ENCODE measurements at regions not wholly inside any gene's neighbourhood (a gene's known extent, or its start where the extent isn't known, plus 50 kb on each side); places are given as distances from the start of the nearest gene placed in this dataset.

DNA sequence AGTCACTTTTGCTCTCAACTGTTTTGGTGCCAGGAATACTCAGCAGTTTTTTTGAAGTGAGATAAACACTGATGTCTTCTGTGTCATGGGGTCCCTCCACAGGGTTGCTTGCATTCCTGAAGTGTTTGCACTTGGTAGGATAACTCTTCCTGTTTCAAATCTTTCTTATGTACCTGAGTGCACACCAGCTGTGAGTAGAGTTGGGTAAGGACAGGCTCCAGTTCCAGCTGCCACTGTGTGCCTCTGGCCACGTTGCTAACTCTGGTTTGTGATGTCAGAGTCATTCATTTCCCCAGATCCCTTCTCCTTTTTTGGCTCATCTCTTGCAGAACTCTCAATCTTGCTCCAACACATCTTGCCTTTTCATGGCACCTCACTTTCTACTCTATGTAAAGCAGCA, 356.3 kb upstream of the B3GALT2 start:
- H3K27ac Mint-ChIP-seq, result no peak overlapping the region
- H3K4me3 Mint-ChIP-seq, result peak overlapping the region in 1 of 4 donors; percentile 5
- H3K4me1 Mint-ChIP-seq, result peaks cover 23 to 34% (median 27%) of the 10 kb centered on the region in 3 donors
- H3K9me3 Mint-ChIP-seq, result no peaks in the 10 kb centered on the region
- peaks cover 1% of the 10 kb centered on the region for H3K36me3 Mint-ChIP-seq
- H3K27me3 Mint-ChIP-seq, result peaks cover 1% of the 10 kb centered on the region

DNA sequence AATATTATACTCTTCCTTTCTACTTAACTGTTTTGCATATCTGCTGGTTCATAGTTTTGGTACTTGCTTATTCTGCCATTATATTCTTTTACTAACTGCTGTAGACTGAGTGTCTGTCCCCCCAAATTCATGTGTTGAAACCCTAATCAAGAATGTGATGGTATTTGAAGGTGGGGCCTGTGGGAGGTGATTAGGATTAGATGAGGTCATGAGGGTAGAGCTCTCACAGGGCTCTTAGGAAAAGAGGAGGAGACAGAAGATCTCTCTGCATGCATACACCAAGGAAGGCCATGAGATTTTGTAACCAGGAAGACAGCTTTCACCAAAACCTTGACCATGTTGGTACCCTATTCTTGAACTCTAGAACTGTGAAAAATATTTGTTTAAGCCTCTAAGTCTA, 354.1 kb upstream of the B3GALT2 start:
- peak overlapping the region; percentile 76 to 95 (median 88) for H3K4me3 Mint-ChIP-seq
- H3K27me3 Mint-ChIP-seq, result peaks cover under 1% of the 10 kb centered on the region
- peak overlapping the region; percentile 84 to 98 (median 92) for H3K27ac Mint-ChIP-seq
- peaks cover 30 to 38% (median 34%) of the 10 kb centered on the region in 3 donors for H3K4me1 Mint-ChIP-seq
- no peaks in the 10 kb centered on the region for H3K9me3 Mint-ChIP-seq
- peaks cover 1% of the 10 kb centered on the region for H3K36me3 Mint-ChIP-seq

DNA sequence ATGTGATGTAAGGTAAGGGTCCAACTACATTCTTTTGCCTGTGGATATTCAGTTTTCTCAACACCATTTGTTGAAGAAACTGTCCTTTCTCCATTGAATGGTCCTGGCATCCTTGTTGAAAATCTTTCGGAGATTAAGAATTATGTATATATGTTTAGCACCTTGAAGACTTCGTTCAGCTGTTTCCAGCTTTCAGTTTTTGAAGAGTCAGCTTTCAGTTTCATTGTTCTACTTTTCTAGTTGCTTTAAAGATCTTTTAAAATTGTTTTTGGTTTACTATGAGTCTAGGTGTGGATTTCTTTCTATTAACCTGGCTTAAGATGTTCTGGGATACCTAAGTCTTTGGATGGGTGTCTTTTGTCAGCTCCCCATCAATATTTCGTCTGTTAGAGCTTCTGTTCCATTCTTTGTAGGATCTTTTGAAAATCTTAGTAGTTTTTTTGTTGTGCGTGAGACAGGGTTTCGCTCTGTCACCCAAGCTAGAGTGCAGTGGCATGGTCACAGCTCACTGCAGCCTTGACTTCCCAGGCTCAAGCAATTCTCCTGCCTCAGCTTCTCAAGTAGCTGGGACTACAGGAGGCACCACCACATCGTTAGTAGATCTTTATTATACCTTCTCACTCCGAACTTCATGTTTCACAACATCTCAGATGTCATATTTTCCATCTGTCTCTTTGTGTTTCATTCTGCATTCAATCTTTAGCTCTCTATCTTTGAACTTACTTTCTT, 353.5 kb upstream of the B3GALT2 start:
- H3K4me1 Mint-ChIP-seq, result peaks cover 30 to 38% (median 34%) of the 10 kb centered on the region in 3 donors
- no peaks in the 10 kb centered on the region for H3K9me3 Mint-ChIP-seq
- H3K4me3 Mint-ChIP-seq, result peak overlapping the region; percentile 76 to 95 (median 88)
- peak overlapping the region; percentile 84 to 98 (median 92) for H3K27ac Mint-ChIP-seq
- no peaks in the 10 kb centered on the region for H3K27me3 Mint-ChIP-seq
- H3K36me3 Mint-ChIP-seq, result peaks cover 1% of the 10 kb centered on the region

DNA sequence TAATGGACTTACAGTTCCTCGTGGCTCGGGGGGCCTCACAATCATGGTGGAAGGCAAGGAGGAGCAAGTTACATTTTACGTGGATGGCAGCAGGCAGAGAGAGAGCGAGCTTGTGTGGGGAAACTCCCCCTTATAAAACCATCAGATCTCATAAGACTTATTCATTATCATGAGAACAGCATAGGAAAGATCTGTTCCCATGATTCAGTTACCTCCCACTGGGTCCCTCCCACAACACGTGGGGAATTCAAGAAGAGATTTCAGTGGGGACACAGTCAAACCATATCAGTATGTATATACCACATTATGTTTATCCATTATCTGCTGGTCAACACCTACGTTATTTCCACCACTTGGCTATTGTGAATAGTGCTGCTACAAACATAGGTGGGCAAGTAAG, 352.3 kb upstream of the B3GALT2 start:
- peak overlapping the region in 2 of 4 donors; percentile 2 to 30 for H3K4me3 Mint-ChIP-seq
- H3K27me3 Mint-ChIP-seq, result no peaks in the 10 kb centered on the region
- H3K4me1 Mint-ChIP-seq, result peaks cover 30 to 38% (median 34%) of the 10 kb centered on the region in 3 donors
- no peaks in the 10 kb centered on the region for H3K9me3 Mint-ChIP-seq
- H3K36me3 Mint-ChIP-seq, result peaks cover 1% of the 10 kb centered on the region
- peak overlapping the region in 1 of 3 donors; percentile 92 for H3K27ac Mint-ChIP-seq

DNA sequence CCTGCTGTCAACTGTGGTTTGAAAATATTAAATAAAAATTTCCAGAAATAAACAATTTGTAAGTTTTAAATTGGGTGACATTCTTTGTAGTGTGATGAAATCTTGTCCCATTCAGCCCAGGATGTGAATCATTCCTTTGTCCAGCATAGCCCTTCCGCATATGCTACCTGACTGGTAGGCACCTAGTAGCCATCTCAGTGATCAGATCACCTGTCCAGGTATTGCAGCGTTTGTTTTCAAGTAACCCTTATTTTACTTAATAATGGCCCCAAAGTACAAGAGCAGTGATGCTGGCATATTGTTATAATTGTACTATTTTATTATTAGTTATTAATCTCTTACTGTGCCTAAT, 351.6 kb upstream of the B3GALT2 start:
- Mint-ChIP-seq H3K36me3 (peaks cover 1% of the 10 kb centered on the region), H3K27me3 (no peaks in the 10 kb centered on the region), H3K27ac (peak overlapping the region; percentile 5 to 86 (median 34)), H3K4me3 (peak overlapping the region in 3 of 4 donors; percentile 7 to 74 (median 55)), H3K4me1 (peaks cover 30 to 38% (median 34%) of the 10 kb centered on the region in 3 donors), H3K9me3 (no peaks in the 10 kb centered on the region)

DNA sequence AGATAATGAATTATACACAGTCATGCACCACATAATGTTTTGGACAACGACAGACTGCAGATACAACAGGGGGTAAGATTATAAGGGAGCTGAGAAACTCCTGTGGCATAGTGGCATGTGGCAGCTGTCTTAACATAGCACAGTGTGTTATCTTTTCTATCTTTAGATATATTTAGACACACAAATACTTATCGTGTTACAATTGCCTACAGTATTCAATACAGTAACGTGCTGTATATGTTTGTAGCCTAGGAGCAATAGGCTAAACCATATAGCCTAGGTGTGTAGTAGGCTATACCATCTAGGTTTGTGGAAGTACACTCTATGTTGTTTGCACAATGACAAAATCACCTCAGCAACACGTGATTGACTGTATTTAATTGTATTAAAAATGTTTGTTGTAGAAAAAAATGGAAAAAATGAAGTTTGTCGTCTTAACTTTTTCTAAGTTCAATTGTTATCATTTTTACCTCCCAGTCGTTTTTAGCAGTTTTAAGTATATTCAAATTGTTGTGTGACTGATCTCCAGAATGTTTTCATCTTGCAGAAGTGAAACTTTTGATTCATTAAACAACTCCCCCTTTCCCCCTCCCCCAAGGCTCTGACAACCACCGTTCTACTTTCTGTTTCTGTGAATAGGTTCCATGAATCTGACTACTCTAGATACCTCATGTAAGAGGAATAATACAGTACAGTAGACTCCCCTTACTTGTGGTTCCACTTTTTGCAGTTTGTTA, 351.0 kb upstream of the B3GALT2 start:
- H3K4me1 Mint-ChIP-seq, result peaks cover 30 to 35% (median 34%) of the 10 kb centered on the region in 3 donors
- H3K36me3 Mint-ChIP-seq, result no peaks in the 10 kb centered on the region
- H3K27ac Mint-ChIP-seq, result peak overlapping the region; percentile 5 to 86 (median 34)
- no peaks in the 10 kb centered on the region for H3K9me3 Mint-ChIP-seq
- H3K27me3 Mint-ChIP-seq, result no peaks in the 10 kb centered on the region
- peak overlapping the region; percentile 7 to 74 (median 53) for H3K4me3 Mint-ChIP-seq

DNA sequence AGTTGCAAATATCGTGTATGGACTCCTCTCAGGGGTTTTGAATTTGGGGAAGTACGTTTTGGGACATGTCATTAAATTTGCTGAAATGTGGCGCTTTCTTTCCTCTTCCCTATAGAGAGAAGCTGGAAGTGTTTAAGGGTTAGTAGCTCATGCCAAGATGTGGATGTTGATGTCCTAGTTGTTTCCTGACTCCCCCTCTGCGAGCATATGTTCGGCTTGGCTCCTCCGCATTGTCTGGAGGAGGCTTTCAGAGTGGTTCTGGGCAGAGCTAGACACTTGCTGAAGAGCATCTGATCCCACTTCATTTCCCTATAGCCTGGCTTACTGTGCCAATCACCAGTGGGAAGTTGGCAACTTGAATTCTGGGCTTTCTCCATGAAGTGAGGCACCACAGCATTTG, 347.4 kb upstream of the B3GALT2 start:
- Mint-ChIP-seq H3K4me1 (peaks cover 9 to 19% (median 13%) of the 10 kb centered on the region in 3 donors), H3K9me3 (no peaks in the 10 kb centered on the region), H3K4me3 (no peak overlapping the region), H3K36me3 (peaks cover 3% of the 10 kb centered on the region), H3K27ac (no peak overlapping the region), H3K27me3 (no peaks in the 10 kb centered on the region)

DNA sequence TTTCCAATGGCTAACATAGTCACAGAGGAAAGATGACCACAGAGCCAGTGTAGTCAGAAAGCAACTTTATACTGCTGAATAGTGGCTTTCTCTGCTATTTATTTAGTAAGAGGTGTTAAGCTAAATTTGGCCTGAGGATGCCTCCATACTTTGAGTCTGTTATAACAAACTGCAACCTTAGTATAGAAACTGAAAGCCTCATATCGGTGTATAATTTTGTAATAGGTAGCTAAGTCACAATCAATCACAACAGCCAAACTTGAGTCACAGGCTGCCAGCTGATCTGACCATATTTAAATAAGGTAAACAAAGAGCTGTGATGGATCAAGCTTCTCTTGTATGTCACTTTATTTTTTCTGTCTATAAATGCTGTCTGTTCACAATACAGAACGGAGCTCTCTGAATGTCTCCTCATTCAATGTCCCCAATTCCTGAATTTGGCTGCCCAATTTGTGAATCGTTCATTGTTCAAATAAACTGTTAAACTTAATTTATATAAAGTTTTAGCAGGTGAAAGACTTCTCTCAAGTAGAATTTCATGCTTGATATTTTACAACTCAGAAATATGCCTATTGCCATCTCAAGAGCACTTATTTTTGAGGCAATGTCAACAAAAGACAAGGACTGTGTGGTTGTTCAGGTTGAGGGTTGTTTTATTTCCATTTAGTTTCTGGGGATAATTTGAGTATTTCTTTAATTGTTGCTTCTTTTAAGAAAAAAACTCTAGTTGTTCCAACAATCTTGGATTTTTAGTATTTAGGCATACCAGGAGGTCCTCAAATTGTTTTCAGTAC, 339.7 kb upstream of the B3GALT2 start:
- no peak overlapping the region for H3K27ac Mint-ChIP-seq
- H3K4me3 Mint-ChIP-seq, result no peak overlapping the region
- H3K4me1 Mint-ChIP-seq, result no peaks in the 10 kb centered on the region
- H3K27me3 Mint-ChIP-seq, result peaks cover 4% of the 10 kb centered on the region
- H3K36me3 Mint-ChIP-seq, result peaks cover 3% of the 10 kb centered on the region
- H3K9me3 Mint-ChIP-seq, result no peaks in the 10 kb centered on the region

DNA sequence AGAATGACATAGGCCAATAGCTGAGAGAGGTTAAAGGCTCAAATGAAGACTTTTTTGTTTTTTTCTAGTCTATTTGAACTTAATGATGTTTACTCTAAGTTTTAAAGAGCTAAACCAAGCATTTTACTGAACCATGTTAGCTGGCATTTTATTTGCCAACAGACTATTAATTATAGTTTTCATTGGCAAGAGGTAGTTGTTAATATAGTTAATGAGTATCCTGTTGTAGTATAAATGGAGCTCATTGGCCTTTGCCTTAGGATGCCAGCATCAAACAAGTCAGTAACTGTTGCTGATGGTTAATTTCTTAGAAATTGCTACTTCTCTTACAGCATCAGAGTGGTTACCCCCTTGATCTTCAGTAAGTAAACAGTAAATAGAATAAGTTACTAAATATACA, 339.0 kb upstream of the B3GALT2 start:
- Mint-ChIP-seq H3K4me3 (no peak overlapping the region), H3K27me3 (peaks cover 4% of the 10 kb centered on the region), H3K27ac (no peak overlapping the region), H3K4me1 (no peaks in the 10 kb centered on the region), H3K9me3 (no peaks in the 10 kb centered on the region), H3K36me3 (peaks cover 3% of the 10 kb centered on the region)

DNA sequence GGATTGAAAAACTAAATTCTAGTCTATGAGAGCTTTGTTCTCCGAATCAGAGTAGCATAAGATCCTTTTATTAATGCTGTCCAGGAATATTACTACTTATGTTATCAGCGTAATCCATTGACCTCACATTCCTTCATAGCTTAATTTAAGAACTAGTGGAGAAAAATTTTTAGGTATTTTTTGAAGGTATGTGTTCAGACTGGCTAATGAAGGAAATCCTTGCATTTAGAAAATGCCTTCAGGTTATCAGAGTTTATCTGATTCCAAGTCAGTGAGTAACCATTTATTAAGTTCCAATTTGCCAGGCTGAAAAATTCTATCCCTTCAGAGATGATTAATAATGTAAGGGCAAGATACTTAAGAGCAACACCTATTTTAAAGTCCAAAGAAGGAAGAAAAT, 338.2 kb upstream of the B3GALT2 start:
- Mint-ChIP-seq H3K4me3 (no peak overlapping the region), H3K27ac (no peak overlapping the region), H3K9me3 (no peaks in the 10 kb centered on the region), H3K27me3 (peaks cover 4% of the 10 kb centered on the region), H3K4me1 (no peaks in the 10 kb centered on the region), H3K36me3 (peaks cover 3% of the 10 kb centered on the region)

DNA sequence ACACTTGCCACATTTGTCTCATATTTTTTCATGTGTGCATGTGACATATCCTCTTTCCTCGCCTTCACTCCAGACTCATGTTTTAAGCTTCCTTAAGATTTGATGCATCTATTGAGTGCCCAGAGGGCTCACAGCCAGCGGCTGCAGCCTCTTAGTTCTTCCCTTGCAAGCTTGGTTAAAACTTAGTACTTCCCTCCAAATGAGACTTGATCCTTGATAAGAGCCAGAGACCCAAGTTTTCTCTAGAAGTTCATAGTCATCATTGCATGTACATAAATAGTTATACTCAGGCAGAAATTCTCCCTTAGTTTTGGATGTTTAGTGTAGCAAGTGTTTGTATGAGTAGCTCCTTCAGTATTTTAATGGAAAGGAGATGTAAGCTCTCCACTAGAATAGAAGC, 337.6 kb upstream of the B3GALT2 start:
- H3K27me3 Mint-ChIP-seq, result peaks cover 4% of the 10 kb centered on the region
- no peak overlapping the region for H3K4me3 Mint-ChIP-seq
- peaks cover 3% of the 10 kb centered on the region for H3K36me3 Mint-ChIP-seq
- no peak overlapping the region for H3K27ac Mint-ChIP-seq
- no peaks in the 10 kb centered on the region for H3K9me3 Mint-ChIP-seq
- H3K4me1 Mint-ChIP-seq, result no peaks in the 10 kb centered on the region

DNA sequence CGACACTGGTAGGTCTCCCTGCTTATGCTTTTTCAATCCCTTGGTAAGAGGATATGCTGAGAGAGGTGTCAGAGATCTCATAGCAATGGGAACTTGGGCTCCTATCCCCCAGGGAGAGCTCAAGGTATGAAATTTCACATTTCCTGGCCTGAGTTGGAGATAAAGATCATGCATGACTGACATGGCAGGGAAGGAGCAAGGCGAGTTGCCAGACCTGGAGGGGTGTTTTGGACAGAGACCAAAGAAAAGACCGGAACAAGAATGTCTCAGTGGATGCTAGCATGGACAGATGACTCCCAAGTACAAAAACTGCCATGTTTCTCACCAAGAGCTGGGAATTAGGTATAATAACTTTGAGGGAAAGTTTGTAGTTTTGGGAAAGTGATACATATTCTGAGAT, 334.1 kb upstream of the B3GALT2 start:
- Mint-ChIP-seq H3K9me3 (no peaks in the 10 kb centered on the region), H3K27ac (no peak overlapping the region), H3K4me1 (peaks cover 0 to 2% (median 2%) of the 10 kb centered on the region in 3 donors), H3K36me3 (peaks cover 6% of the 10 kb centered on the region), H3K4me3 (no peak overlapping the region), H3K27me3 (peaks cover 4% of the 10 kb centered on the region)

DNA sequence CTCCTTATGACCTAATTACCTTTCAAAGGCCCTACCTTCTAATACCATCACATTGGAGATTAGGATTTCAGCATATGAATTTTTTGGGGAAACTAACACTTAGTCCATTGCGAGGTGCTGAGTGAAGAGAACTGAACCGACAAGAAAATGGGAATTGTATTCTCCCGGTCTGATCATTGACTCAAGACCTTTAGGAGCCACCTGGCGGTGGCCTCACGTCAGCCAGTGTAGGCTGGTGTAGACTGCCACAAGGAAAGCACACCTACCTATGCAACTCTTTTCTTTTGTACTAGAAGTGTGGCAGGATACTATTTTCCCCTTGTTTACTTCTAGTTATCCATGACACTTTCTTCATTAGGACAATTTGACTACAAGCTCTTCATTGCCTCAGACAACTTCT, 333.5 kb upstream of the B3GALT2 start:
- Mint-ChIP-seq H3K4me3 (no peak overlapping the region), H3K27ac (no peak overlapping the region), H3K4me1 (peaks cover 0 to 2% (median 2%) of the 10 kb centered on the region in 3 donors), H3K9me3 (no peaks in the 10 kb centered on the region), H3K36me3 (peaks cover 6% of the 10 kb centered on the region), H3K27me3 (peaks cover 4% of the 10 kb centered on the region)

DNA sequence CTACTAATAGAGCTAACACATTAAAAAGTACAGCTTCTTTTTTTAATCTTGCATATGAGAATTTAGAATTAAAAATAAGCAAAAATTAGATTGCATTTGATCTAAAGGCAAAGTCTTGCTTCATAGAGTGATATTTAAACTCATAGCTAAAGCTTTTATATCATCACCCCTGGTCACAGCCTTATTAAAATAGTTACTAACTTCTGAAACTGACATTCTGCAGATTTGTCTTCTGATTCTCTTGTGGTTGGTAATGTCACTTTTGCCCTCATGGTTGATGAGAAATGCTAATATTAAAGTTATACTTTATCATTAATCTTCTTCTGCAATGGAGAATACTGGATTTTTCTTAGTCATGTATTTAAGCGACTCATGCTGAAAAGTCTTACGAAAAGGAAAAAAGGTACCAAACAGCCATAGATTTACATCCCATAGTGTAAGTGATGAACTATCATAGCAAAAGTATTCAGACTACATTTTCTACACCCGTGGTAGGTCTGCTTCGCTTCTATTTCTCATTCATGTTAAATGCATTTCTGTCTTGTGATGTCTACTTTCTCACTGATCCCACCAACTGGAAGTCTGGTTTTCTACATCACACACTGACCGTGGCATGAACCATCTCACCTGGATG, 330.5 kb upstream of the B3GALT2 start:
- Mint-ChIP-seq H3K27ac (no peak overlapping the region), H3K36me3 (peaks cover 7% of the 10 kb centered on the region), H3K9me3 (peaks cover 0 to 5% (median 0%) of the 10 kb centered on the region in 3 donors), H3K4me1 (peaks cover 2 to 4% (median 2%) of the 10 kb centered on the region in 3 donors), H3K4me3 (no peak overlapping the region), H3K27me3 (no peaks in the 10 kb centered on the region)

DNA sequence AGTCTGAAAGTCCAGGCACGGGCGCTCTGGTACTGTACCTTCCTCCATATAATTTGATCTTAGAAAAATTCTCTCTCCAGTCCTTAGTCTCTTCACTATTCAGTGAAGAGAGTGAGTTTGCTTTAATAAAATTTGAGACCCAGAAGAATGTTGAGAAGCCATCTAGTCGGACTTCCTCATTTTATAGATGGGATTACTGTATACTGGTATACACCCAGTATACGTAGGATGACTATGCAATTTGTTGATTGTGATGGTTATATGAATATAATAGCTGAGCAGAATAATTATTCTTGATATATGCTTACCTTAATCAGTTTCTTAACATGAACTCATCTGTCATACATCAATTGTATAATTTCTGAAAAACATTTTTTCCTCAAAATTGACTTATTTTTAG, 328.0 kb upstream of the B3GALT2 start:
- Mint-ChIP-seq H3K9me3 (peaks cover 0 to 6% (median 0%) of the 10 kb centered on the region in 3 donors), H3K27me3 (no peaks in the 10 kb centered on the region), H3K4me1 (peaks cover 2 to 4% (median 2%) of the 10 kb centered on the region in 3 donors), H3K36me3 (peaks cover 5% of the 10 kb centered on the region), H3K27ac (no peak overlapping the region), H3K4me3 (no peak overlapping the region)
